ENCODE measurements at regions not wholly inside any gene's neighbourhood (a gene's known extent, or its start where the extent isn't known, plus 50 kb on each side); places are given as distances from the start of the nearest gene placed in this dataset.

- DNase-seq (ENCODE audit: low spot score), result no peak
These were observed 68.6 kb upstream of the FOXA2 start for GRCh38 chr20:22652681-22653588.

- no peak for DNase-seq (ENCODE audit: low spot score)
These were observed 69.6 kb upstream of the FOXA2 start for GRCh38 chr20:22653658-22654642.

DNA sequence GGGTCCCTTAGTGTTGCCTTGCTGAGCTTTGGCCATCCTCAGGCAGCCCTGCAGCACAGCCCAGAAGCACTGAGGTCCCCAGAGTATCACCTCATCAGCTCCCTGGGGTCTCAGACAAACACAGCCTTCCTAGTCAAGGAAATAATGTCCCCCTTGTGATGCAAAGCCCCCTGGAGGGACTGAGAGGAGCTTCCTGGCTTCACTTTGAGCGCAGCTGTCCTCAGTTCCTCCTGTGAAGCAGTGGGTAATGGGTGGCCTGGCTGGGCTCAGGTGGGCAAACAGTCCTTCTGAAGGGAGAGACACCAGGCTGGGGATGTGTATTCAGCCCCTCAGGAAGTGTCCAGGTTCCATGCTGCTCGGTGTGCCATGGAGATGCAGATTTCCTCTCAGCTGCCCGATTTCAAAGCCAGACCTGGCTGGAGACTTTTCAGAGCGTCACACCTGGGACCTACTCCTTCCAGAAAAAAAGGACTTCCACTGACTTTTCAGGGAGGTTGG lies 79.2 kb upstream of the FOXA2 start:
- no peak for DNase-seq (ENCODE audit: low spot score)

- DNase-seq (ENCODE audit: low spot score), result no peak
These were observed 82.8 kb upstream of the FOXA2 start for GRCh38 chr20:22667198-22667597.

DNA sequence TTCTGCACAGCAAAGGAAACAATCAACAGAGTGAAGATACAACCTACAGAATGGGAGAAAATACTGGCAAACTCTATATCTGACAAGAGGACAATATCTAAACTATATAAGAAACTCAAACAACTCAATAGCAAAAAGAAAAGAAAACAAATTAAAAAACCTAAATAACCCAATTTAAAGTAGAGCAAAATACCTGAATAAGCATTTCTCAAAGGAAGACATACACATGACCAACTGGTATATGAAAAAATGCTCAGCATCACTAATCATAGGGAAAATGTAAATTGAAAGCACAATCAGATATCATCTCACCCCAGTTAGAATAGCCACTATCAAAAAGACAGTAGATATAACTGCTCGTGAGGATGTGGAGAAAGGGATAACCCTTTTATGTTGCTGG lies 87.8 kb upstream of the FOXA2 start:
- no peak for DNase-seq (ENCODE audit: low spot score)

- DNase-seq (ENCODE audit: low spot score), result no peak
These were observed 89.1 kb upstream of the FOXA2 start for GRCh38 chr20:22673467-22673866.

DNA sequence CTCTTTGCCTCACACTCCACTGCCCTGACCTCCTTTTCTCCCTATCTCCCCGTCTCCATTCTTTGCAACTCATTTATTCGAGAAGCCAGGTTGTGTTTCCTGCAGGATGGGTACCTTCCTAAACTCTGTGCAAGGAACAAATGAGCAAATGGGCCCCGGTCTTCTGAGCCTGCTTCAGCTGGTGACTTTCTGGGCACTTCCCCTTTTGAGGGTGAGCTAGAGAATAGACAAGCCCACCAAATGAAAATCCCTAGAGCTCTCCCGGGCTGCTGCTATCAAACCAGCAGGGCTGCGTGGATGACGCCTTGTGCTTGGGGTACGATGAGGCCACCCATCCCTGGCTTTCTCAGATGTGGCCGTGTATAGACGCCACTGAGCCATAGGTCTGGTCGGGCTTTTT lies 91.0 kb upstream of the FOXA2 start:
- no peak for DNase-seq (ENCODE audit: low spot score)

DNA sequence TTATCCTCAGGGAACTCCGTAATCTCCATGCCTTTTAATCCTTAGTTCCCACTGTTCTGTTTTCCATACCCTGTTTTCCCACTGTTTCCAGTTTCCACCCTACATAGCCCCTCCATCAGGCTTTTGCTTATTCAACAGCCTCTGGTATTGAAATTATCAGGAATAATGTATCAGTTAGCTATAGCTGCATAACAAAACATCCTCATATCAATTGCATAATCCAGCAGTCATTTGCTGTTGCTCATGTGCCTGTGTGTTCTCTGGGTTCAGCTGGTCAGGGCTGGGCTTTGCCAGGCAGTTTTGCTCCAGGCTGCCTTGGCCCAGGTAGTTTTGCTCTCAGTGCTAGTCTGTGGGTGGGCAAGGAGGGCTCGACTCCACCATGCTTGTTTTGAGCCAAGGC lies 94.3 kb upstream of the FOXA2 start:
- no peak for DNase-seq (ENCODE audit: low spot score)

DNA sequence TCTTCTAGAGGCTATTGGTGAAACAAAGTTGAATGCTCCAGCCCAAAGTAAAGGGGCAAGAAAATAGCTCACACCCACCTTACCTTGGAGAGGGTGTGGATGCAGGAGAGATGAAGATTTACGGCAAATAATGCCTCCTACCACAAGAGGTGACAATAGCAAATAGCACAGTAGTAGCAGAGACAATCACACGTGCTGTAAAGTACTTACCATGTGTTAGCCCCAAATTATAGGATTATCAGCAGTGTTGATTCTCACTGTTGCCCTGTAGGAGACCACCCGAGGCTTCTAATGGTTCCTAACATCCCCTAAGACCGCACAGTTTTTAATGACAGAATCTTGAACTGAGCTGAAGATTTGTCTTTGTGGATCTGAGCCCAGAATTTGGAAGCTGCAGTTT lies 94.8 kb upstream of the FOXA2 start:
- DNase-seq (ENCODE audit: low spot score), result no peak

- no peak for DNase-seq (ENCODE audit: low spot score)
These were observed 95.8 kb upstream of the FOXA2 start for GRCh38 chr20:22680031-22680740.

- DNase-seq (ENCODE audit: low spot score), result no peak
These were observed 97.3 kb upstream of the FOXA2 start for GRCh38 chr20:22681591-22682248.

GRCh38 chr20:22682381-22682780 lies 98.0 kb upstream of the FOXA2 start:
- DNase-seq (ENCODE audit: low spot score), result no peak

DNA sequence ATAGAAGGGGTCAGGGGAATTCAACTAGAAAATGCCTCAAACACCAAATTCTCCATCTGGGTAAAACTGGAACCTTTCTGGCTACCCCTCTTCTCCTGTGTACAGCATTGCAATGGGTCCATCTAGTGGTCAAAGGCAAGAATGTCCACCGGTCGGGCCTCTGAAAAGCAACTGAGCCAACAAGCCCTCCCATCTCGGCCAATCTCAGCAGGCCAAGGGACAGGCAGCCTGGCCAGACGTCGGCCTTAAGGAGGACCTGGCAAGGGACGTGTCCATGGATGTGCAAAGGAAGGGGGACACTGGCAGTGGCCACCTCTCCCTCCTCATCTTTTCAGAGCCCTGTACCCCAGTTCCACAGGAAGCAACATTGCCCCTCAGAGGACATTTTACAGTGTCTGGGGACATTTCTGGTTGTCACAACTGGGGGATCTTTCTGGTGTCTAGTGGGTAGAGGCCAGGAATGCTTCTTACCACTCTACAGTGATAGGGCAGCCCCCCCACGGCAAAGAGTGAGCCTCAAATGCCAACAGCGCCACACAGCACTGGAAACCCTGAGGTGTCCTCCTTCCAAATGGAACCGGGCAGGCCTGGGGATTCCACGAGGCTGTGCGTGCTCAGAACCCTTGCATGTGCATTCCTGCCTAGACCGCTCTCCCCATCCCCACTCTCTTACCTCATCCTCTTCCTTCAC lies 99.8 kb upstream of the FOXA2 start:
- peak; percentile 81 for DNase-seq (ENCODE audit: low spot score)

DNA sequence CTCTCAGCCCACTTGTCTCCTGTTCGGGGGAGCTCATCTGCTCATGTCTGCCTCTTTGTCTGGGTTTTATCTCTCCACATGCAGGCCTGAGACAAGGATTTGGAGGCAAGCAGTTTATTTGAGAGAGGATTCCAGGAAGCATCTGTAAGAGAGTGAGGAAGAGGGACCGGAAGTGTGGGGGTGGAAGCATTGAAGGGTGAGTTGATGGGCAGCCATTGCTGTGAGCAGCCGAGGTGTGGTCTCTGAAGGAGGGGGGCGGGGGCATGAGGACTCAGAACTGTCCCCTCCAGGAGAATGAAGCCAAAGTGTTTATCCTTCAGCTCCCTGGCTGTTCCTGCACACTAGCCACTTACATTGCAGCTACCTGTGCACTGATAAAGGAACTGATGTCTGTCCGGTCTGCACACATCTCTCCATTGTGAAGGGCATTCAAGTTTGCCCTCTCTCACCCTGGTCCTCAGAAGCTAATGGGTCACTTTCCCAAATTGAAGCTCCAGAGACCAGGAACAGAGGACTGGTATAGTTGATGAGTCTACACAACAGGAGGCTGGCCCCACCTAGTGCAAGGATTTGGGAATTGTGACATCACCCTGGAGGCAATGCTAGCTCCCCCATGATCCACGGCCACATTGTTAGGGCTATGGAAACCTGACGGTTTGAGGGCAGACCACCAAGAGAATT lies 100.5 kb upstream of the FOXA2 start:
- peak; percentile 69 for DNase-seq (ENCODE audit: low spot score)

GRCh38 chr20:22686097-22686496 lies 101.7 kb upstream of the FOXA2 start:
- DNase-seq (ENCODE audit: low spot score), result peak; percentile 67

DNA sequence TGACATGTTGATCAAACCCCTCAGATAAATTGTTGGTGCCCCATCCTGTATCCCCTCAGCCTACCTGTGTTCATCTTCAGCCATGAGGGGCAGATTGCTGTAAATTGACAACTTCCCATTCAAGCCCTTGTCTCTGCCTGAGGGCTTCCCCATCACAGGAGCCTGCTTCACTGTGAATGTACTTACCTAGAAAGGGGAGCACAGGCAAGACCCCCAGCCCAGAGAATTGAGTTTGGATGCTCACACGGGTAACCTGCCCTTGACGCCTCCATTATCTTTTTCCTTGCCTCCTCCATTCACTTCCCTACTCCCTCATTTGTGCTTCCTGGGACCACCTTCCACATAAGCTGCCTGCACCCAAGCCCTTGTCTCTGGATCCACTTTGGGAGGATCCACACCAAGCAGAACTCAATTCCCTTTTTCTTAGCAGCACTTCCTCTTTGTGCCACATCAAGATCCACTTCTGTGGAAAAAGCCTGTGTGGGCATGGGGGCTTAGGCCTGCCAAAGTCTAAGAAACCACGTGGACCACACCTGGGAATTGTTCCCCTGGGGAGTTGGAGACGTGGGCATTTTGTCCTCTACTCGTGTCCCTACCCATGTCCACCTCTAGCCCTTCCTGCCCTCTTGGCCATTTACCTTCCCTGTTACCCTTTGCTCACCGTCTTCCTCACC lies 103.4 kb upstream of the FOXA2 start:
- DNase-seq (ENCODE audit: low spot score), result no peak

DNA sequence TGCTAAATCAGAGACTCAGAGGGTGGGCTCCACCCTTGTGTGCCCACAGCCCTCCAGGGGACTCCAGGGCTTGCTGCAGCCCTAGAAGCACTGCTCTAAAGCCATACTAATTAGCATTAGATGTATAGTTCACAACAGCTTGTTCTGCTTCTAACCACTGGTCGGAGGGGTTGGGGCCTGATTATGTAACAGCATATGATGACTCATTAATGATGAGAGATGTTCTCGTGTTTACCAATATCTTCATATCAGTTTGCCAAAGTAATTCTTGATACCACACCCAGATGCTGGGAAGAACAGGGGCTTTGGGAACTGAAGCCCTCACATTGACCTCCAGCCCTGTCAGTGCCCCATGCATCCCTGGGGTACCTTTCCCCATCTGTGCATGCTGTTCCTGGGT lies 104.1 kb upstream of the FOXA2 start:
- DNase-seq (ENCODE audit: low spot score), result no peak

GRCh38 chr20:22689266-22689665 lies 104.9 kb upstream of the FOXA2 start:
- DNase-seq (ENCODE audit: low spot score), result no peak

- no peak for DNase-seq (ENCODE audit: low spot score)
These were observed 105.6 kb upstream of the FOXA2 start for GRCh38 chr20:22690000-22690399.

All from kidney capillary endothelial cell (primary cell).